Transverse colon (tissue), 4 donors: ENCODE measurements at regions not wholly inside any gene's neighbourhood (a gene's known extent, or its start where the extent isn't known, plus 50 kb on each side); places are given as distances from the start of the nearest gene placed in this dataset.
"Not testable (repeated sequence)": the region's sequence is repeated elsewhere in the genome, so short reads cannot be mapped to it uniquely, and the experiment has no call there.

ENCODE experiments used
- EP300 ChIP-seq: sonication (generic); formaldehyde crosslinking; IDR thresholded peaks from one replicate; pipeline ENCODE4 v1.6.1; 2017; ENCODE audit warnings: antibody characterized with exemption, low read depth
- POLR2A ChIP-seq: fragments of 450-650 bp; IDR thresholded peaks from one replicate; pipeline ENCODE4 v1.6.1; 2016; ENCODE audit warnings: antibody characterized with exemption, mild to moderate bottlenecking, moderate library complexity
- POLR2AphosphoS5 ChIP-seq, 3 donors: sonication (generic); formaldehyde crosslinking; IDR thresholded peaks; one replicate each; pipeline ENCODE4 v1.6.1; 2016; ENCODE audit warnings: antibody characterized with exemption in 3 of 3
- TF ChIP-seq, protein P1 (sequence below), 5 experiments: fragments of 200-600 bp in 3 of 5; fragments of 450-650 bp in 2 of 5; sonication (generic) in 3 of 5; IDR thresholded peaks; 1 replicate in 2 of 5; 2 replicates in 3 of 5; pipeline ENCODE4 v1.5.1; 2016 to 2017; ENCODE audit warnings: antibody characterized with exemption in 5 of 5, inconsistent platforms in 3 of 5, mild to moderate bottlenecking in 2 of 5, moderate library complexity in 1 of 5

GRCh38 chr18:64369830-64370440 is 221.0 kb upstream of the LINC00305 start:
- TF ChIP-seq, protein P1, sequence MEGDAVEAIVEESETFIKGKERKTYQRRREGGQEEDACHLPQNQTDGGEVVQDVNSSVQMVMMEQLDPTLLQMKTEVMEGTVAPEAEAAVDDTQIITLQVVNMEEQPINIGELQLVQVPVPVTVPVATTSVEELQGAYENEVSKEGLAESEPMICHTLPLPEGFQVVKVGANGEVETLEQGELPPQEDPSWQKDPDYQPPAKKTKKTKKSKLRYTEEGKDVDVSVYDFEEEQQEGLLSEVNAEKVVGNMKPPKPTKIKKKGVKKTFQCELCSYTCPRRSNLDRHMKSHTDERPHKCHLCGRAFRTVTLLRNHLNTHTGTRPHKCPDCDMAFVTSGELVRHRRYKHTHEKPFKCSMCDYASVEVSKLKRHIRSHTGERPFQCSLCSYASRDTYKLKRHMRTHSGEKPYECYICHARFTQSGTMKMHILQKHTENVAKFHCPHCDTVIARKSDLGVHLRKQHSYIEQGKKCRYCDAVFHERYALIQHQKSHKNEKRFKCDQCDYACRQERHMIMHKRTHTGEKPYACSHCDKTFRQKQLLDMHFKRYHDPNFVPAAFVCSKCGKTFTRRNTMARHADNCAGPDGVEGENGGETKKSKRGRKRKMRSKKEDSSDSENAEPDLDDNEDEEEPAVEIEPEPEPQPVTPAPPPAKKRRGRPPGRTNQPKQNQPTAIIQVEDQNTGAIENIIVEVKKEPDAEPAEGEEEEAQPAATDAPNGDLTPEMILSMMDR (IDR thresholded peaks at IDR 0.05): not testable (repeated sequence)
- TF ChIP-seq POLR2A; POLR2AphosphoS5 (IDR thresholded peaks at IDR 0.05); EP300: not testable (repeated sequence)
